Cardiac septum (tissue), 1 donor: ENCODE measurements at regions not wholly inside any gene's neighbourhood (a gene's known extent, or its start where the extent isn't known, plus 50 kb on each side); places are given as distances from the start of the nearest gene placed in this dataset.
"Not testable (repeated sequence)": the region's sequence is repeated elsewhere in the genome, so short reads cannot be mapped to it uniquely, and the experiment has no call there.

Experiments
- DNase-seq: peaks from one replicate; pipeline ENCODE4 v3.0.0-alpha.2; 2020; ENCODE audit warnings: low spot score
- intact Hi-C: fragments of 100-400 bp; cut with DNase I; formaldehyde crosslinking; loops from one replicate; pipeline ENCODE4 v1.14.0; 2022
- donor health status: DM: no; HTN: no; CAD: no.

- DNase-seq, result no peak
- intact Hi-C loops, result no loop called here
Measured at GRCh38 chr11:123351375-123351774, 78.7 kb upstream of the GRAMD1B start.

- no peak for DNase-seq
- intact Hi-C loops, result no loop called here
Measured at GRCh38 chr11:123349382-123349781, 80.7 kb upstream of the GRAMD1B start.

- no peak for DNase-seq
- intact Hi-C loops, result no loop called here
Measured at GRCh38 chr11:123344790-123345357, 85.2 kb upstream of the GRAMD1B start.

- intact Hi-C loops, DNase-seq: not testable (repeated sequence)
Measured at GRCh38 chr11:123344188-123344587, 85.9 kb upstream of the GRAMD1B start.

- intact Hi-C loops, result no loop called here
Measured at GRCh38 chr11:123338997-123339752, 90.9 kb upstream of the GRAMD1B start.

GRCh38 chr11:123338266-123338800 lies 91.7 kb upstream of the GRAMD1B start:
- DNase-seq, result no peak
- intact Hi-C loops, result no loop called here

More at GRCh38 chr11:123338997-123339752, 90.9 kb upstream of the GRAMD1B start:
- no peak for DNase-seq

GRCh38 chr11:123334925-123335324 lies 95.1 kb upstream of the GRAMD1B start:
- no peak for DNase-seq
- intact Hi-C loops, result no loop called here

GRCh38 chr11:123332577-123332976 lies 97.5 kb upstream of the GRAMD1B start:
- DNase-seq, intact Hi-C loops: not testable (repeated sequence)

- no peak for DNase-seq
Measured at GRCh38 chr11:123330948-123331347, 99.1 kb upstream of the GRAMD1B start.

GRCh38 chr11:123330471-123330870 lies 99.6 kb upstream of the GRAMD1B start:
- intact Hi-C loops, result no loop called here
- no peak for DNase-seq

More at GRCh38 chr11:123330948-123331347, 99.1 kb upstream of the GRAMD1B start:
- intact Hi-C loops, result no loop called here

- intact Hi-C loops, result no loop called here
- no peak for DNase-seq
Measured at GRCh38 chr11:123330071-123330470, 100.0 kb upstream of the GRAMD1B start.

- intact Hi-C loops, result no loop called here
- no peak for DNase-seq
Measured at GRCh38 chr11:123328281-123328867, 101.7 kb upstream of the GRAMD1B start.

GRCh38 chr11:123325533-123325932 lies 104.5 kb upstream of the GRAMD1B start:
- intact Hi-C loops, result no loop called here
- no peak for DNase-seq

GRCh38 chr11:123323568-123323967 lies 106.5 kb upstream of the GRAMD1B start:
- DNase-seq, result no peak
- intact Hi-C loops, result no loop called here

- intact Hi-C loops, result no loop called here
- DNase-seq, result no peak
Measured at GRCh38 chr11:123321636-123322035, 108.4 kb upstream of the GRAMD1B start.

- DNase-seq, result no peak
- intact Hi-C loops, result no loop called here
Measured at GRCh38 chr11:123318623-123319022, 111.4 kb upstream of the GRAMD1B start.

GRCh38 chr11:123318132-123318531 lies 111.9 kb upstream of the GRAMD1B start:
- intact Hi-C loops, DNase-seq: not testable (repeated sequence)

- no peak for DNase-seq
- intact Hi-C loops, result no loop called here
Measured at GRCh38 chr11:123316003-123316402, 114.1 kb upstream of the GRAMD1B start.

- intact Hi-C loops, result no loop called here
- DNase-seq, result no peak
Measured at GRCh38 chr11:123314972-123315371, 115.1 kb upstream of the GRAMD1B start.

- DNase-seq, result no peak
- intact Hi-C loops, result no loop called here
Measured at GRCh38 chr11:123313262-123313661, 116.8 kb upstream of the GRAMD1B start.

- no peak for DNase-seq
- intact Hi-C loops, result no loop called here
Measured at GRCh38 chr11:123308077-123308476, 113.0 kb upstream of the CLMP start.
